ENCODE measurements at regions not wholly inside any gene's neighbourhood (a gene's known extent, or its start where the extent isn't known, plus 50 kb on each side); places are given as distances from the start of the nearest gene placed in this dataset.
"Not testable (repeated sequence)": the region's sequence is repeated elsewhere in the genome, so short reads cannot be mapped to it uniquely, and the experiment has no call there.

GRCh38 chr4:130699004-130699403, 1603.1 kb downstream of the C4orf33 start:
- DNase-seq: no peak

DNA sequence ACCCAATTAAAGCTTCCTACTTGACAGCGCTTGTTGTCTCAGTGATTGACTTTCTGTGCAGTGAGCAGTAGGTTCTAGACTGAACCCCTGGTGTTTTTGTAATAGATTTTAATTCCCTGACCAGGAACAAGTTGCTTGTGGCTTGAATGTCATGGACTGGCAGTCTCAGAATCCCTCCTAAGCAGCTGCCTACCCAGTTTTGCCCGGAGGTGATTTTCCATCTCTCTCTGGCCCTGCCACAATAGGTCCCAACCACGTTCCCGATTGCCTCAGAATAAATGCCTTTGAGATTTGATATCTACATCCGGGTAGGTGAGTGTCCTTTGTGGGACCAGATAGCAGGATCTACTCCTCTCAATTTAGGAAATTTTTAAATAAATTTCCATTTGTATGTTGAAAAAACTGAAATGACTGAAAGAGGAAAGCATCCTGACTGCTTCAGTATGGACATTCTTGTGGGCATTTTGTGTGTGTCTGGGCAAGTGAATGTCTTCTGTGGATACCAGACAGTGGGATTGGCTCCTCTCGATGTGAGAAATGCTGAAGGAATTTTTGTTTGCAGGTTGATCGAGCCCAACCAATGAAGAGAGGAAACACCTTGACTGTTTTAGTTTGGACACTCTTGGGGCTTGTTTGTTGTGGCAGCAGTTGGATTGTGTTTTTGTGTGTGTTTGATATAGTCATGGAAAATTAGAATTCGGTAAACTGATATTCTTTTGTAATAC, 1607.4 kb downstream of the C4orf33 start:
- no peak for DNase-seq

- DNase-seq: no peak
Observed at GRCh38 chr4:130705023-130705422, 1609.1 kb downstream of the C4orf33 start.

DNA sequence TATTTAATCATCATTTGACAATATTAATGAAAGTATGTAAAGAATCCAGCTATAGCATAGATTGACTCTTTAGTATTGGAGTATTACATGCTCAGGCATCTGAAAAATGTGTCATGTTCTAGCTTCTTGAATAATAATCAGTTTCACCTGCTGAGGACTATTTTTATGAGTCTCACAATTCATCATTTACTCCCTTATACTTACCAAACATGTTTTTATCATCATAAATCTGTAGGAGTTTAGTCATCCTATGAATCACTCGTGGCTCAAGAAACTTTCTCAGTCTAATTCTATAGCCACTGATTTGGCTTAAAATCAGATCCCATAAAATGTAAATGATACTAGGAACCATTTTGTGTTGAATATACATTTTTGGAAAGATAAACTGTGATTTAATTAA, 1616.1 kb downstream of the C4orf33 start:
- no peak for DNase-seq

DNA sequence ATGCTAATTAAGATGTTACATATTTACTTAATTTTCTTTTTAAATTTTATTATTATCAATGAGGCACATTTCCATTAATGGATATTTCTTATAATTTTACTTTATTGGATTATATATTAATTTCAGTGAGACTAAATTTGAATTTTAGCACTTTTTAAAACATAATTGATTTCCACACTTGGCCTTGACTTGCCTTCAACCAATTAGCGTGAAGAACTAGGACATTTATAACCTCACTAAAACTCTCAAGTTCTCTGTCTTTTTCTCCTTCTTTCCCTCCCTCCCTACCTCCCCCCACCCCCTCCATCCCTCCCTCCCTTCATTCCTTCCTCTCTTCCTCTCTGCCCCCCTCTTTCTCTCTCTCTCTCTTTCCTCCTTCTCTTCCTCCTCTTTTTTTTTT, 1618.1 kb downstream of the C4orf33 start:
- no peak for DNase-seq

- no peak for DNase-seq
Observed at GRCh38 chr4:130722361-130722760, 1626.4 kb downstream of the C4orf33 start.

GRCh38 chr4:130736436-130737185, 1640.7 kb downstream of the C4orf33 start:
- no peak for DNase-seq

- DNase-seq: no peak
Observed at GRCh38 chr4:130738233-130738632, 1642.3 kb downstream of the C4orf33 start.

DNA sequence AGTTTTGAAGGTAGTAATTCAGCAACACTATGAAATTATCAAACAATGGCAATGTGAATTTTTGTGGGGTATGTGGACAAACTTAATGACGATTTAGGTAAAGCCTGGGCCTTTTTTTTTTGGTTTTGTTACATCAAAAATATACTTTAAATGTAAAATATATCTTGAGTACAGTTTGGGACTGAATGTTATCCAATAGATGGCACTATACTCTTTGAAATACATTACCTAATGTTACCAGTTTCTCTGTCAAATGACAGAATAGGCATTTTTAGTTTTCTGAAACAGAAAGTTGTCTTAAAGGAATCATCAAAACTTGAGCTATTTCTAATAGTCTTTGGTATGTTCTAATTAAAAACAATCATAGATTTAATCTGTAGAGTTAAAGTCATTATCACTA, 1651.9 kb downstream of the C4orf33 start:
- no peak for DNase-seq

GRCh38 chr4:130753926-130754325, 1658.0 kb downstream of the C4orf33 start:
- DNase-seq: no peak

GRCh38 chr4:130760246-130760645, 1664.3 kb downstream of the C4orf33 start:
- DNase-seq: no peak

GRCh38 chr4:130767384-130767783, 1671.4 kb downstream of the C4orf33 start:
- DNase-seq: not testable (repeated sequence)

DNA sequence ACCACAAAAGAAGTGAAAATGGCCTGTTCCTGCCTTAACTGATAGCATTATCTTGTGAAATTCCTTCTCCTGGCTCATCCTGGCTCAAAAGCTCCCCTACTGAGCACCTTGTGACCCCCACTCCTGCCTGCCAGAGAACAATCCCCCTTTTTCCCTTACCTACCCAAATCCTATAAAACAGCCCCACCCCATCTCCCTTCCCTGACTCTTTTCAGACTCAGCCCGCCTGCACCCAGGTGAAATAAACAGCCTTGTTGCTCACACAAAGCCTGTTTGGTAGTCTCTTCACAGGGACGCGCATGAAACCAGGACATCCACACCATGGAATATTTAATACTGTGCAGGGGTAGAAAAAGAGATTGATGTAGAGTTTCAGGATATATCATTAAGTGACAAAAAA, 1677.0 kb downstream of the C4orf33 start:
- DNase-seq: not testable (repeated sequence)

DNA sequence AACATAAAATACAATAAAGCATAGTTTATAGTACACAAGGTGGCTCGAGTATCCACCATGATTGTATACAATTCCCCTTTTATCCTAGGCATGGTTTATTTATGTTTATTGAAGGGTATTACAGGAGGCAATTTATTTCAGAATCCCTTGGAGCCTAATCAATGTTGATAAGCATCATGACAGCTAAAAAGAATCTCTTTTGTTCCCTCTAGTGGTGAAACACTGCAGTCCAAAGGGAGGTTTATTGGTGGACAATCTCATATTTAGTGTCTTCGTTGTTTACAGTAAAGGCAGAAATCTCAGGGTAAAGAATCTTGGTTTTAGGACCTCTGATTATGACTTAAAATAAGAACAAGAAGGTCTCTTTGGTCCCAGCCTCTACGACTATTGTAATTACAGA, 1712.5 kb downstream of the C4orf33 start:
- no peak for DNase-seq

GRCh38 chr4:130812117-130812765, 1716.3 kb downstream of the C4orf33 start:
- DNase-seq: no peak

DNA sequence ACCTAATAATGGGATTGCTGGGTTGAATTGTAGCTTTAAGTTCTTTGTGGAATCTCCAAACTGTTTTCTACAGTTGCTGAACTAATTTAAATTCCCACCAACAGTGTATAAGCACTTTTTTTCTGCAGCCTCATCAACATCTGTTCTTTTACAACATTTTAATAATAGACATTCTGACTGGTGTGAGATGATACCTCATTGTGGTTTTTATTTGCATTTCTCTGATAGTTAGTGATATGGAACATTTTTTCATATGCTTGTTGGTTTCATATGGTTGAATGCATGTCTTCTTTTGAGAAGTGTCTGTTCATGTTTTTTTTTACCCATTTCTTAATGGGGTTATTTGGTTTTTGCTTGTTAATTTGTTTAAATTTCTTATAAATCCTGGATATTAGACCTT, 1718.9 kb downstream of the C4orf33 start:
- DNase-seq: no peak

DNA sequence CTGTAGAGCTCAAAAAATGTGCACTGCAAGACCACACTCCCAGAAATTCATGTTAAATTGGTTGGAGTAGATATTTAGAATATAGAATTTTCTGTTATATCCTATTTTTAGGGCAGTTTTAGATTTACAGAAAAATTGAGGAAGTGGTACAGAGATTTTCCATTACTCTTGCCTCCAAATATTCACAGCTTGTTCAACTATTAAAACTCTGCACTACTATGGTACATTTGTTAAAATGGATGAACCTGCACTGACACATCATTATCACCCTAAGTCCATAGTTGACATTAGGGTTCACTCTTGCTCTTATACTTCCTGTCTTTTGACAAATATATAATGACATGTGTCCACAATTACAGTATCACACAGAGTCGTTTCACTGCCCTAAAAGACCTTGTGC, 1724.5 kb downstream of the C4orf33 start:
- no peak for DNase-seq

- no peak for DNase-seq
Observed at GRCh38 chr4:130825284-130825683, 1729.3 kb downstream of the C4orf33 start.

DNA sequence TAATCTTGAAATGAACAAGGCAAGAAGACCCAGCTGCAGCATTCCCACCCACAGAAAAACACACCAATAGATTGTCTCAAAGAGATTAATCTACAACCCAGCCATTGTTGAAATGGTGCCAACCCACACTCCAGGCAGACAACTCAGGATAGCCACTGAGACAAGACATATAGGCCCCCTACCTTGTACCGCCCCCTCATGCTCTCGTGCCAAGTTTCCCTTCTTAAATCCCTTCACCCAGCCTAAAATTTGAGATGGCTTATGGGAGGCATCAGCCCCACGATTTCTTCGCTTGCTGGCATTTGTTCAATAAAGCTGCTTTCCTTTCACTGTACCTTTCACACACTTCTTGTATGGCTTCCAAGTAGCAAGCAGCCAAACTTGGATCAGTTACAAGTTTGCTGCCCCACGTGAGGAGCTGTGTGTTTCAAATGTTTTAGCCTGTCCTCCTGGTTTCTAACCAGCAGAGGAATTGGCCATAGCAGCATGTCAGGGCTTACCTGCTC, 1754.1 kb downstream of the C4orf33 start:
- no peak for DNase-seq

- DNase-seq: no peak
Observed at GRCh38 chr4:130851107-130851506, 1755.2 kb downstream of the C4orf33 start.

DNA sequence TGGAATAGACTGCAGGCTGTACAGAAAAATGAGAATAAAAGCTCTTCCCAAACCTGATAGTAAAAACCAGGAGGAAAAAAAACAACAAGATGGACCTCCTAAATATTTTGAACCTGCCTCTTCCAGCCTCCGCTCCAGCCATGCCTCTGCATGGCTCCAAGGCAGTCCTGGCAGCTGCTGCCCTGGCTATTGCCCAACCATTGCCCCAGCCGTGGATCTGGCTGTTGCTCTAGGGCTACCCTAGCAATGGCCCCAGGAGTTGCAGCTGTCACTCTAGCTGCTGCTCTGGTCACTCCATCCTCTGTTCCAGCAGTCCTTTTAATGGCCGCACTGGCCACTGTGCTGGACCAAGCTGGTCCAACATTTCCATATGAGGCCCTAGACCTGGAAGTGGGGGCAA, 1756.0 kb downstream of the C4orf33 start:
- no peak for DNase-seq

DNA sequence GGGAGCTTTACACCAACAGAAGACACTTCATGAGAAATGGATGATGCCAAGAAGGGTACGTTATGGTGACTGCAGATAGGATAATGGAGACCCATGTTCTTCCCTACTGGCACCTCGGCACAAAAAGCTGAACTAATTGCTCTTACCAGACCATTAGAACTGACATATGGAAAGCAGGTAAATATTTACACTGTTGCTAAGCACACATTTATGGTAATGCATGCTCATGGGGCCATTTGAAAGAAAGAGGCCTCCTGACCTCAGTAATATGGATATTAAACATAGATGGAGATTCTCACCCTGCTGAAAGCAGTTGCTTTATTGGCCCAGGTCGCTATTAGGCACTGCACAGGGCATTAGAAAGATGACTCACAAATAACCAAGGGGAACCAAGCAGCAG, 1759.6 kb downstream of the C4orf33 start:
- DNase-seq: no peak

GRCh38 chr4:130859991-130860390, 1764.0 kb downstream of the C4orf33 start:
- no peak for DNase-seq

DNA sequence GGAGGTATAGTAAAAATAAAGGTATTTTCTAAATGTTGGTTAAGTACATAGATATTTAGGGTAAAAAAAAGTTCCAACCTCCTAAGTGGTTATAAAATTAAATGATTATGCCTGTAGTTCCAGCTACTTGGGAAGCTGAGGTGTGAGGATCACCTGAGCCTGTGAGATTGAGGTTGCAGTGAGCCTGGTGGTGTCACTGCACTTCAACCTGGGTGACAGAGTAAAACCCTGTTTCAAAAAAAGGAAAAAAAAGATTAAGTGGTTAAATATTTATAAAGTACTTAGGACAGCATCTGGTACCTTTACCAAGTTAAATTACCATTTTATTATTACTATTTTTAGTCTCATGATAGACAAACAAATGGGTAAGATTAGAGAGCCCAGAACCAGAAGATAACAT, 1801.0 kb downstream of the C4orf33 start:
- DNase-seq: no peak
